Psoas muscle (tissue), 7 donors: ENCODE measurements at regions not wholly inside any gene's neighbourhood (a gene's known extent, or its start where the extent isn't known, plus 50 kb on each side); places are given as distances from the start of the nearest gene placed in this dataset.

ENCODE experiments used
- ATAC-seq, 4 donors: fragments of 200-7000 bp; cut with Tn5 transposase; one replicate each; pipeline ENCODE4 v1.9.1; 2020; ENCODE audit warnings: moderate library complexity in 3 of 4, mild to moderate bottlenecking in 2 of 4
- DNase-seq, 2 donors: peaks; one replicate each; pipeline ENCODE4 v3.0.0-alpha.2; 2020
- H3K27ac ChIP-seq: fragments of 200-600 bp; one replicate; pipeline ENCODE4 v1.8.0; 2022
- H3K27me3 ChIP-seq, 3 donors: fragments of 200-600 bp in 1 of 3; one replicate each; pipeline versions ENCODE4 v1.6.1 to v1.8.0; 2013 to 2022; ENCODE audit warnings: low read length in 2 of 3, mild to moderate bottlenecking in 2 of 3, moderate library complexity in 1 of 3; ENCODE audit not compliant: insufficient read depth in 3 of 3
- H3K36me3 ChIP-seq, 2 donors: fragments of 200-600 bp in 1 of 2; one replicate each; pipeline versions ENCODE4 v1.6.1 to v1.8.0; 2013 to 2022; ENCODE audit warnings: low read depth in 1 of 2, mild to moderate bottlenecking in 1 of 2, moderate library complexity in 1 of 2; ENCODE audit not compliant: insufficient read depth in 1 of 2
- H3K4me1 ChIP-seq: fragments of 200-600 bp; one replicate; pipeline ENCODE4 v1.8.0; 2022
- H3K4me3 ChIP-seq: fragments of 200-600 bp; one replicate; pipeline ENCODE4 v1.8.0; 2022; ENCODE audit warnings: mild to moderate bottlenecking
- H3K9me3 ChIP-seq: fragments of 200-600 bp; one replicate; pipeline ENCODE4 v1.8.0; 2022
- WGBS, 3 donors: extraction: QIAGEN DNeasy Blood & Tissue Kit; methylation state at CpG; one replicate each; pipeline versions ENCODE4 v1.1.6 to v1.1.7; 2013; 5-methylcytosine and 5-hydroxymethylcytosine counted together
- intact Hi-C, 2 donors: fragments of 100-400 bp; cut with DNase I; formaldehyde crosslinking; loops; one replicate each; pipeline versions ENCODE4 v1.11.0 to v1.14.2; 2022
- TF ChIP-seq, protein P1 (sequence below): fragments of 200-600 bp; IDR thresholded peaks from one replicate; pipeline ENCODE4 v1.8.0; 2022; ENCODE audit warnings: antibody characterized with exemption
- donor health status: healthy with polysubstance abuse.
- donor health status: DM: no; HTN: no; CAD: no; lungs with moderate emphysema.
- donor health status: Bipolar disorder and iron deficiency.
- donor health status: healthy.
- donor health status: DM: yes; HTN: yes; CAD: no.
- donor health status: DM: no; HTN: no; CAD: no.
- donor health status: DM: yes; HTN: yes; CAD: no.

DNA sequence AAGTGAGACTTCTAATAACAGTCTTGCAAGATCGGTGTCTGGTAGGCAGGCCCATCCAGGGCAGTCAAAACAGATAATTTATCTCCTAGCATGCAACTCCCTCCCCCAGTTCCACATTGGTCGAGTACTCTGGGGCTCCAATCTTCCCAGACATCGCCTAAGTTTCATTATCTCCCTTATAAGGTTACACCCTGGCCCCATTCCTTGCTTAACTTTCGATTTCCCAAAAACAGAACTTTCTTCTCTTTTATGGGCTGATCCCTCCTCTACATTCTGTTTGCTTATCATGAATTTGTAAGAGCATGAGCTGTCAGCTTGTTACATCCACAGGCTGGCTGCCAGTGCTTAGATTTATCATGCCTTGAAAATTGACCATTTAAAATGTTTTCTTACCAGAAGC, 471.3 kb downstream of the TECRL start:
- TF ChIP-seq, protein P1, sequence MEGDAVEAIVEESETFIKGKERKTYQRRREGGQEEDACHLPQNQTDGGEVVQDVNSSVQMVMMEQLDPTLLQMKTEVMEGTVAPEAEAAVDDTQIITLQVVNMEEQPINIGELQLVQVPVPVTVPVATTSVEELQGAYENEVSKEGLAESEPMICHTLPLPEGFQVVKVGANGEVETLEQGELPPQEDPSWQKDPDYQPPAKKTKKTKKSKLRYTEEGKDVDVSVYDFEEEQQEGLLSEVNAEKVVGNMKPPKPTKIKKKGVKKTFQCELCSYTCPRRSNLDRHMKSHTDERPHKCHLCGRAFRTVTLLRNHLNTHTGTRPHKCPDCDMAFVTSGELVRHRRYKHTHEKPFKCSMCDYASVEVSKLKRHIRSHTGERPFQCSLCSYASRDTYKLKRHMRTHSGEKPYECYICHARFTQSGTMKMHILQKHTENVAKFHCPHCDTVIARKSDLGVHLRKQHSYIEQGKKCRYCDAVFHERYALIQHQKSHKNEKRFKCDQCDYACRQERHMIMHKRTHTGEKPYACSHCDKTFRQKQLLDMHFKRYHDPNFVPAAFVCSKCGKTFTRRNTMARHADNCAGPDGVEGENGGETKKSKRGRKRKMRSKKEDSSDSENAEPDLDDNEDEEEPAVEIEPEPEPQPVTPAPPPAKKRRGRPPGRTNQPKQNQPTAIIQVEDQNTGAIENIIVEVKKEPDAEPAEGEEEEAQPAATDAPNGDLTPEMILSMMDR = no peak
- Histone ChIP-seq H3K27ac (no peak overlapping the region), H3K4me3 (no peak overlapping the region), H3K9me3 (no peaks in the 10 kb centered on the region), H3K36me3 (no peaks in the 10 kb centered on the region), H3K27me3 (no peaks in the 10 kb centered on the region), H3K4me1 (no peaks in the 10 kb centered on the region)
- WGBS, 3 donors = 43 to 52% (median 44%) methylated on average over 4 of the region's 4 CpGs
- ATAC-seq (no peak), DNase-seq (no peak)
- intact Hi-C loops = no loop called here

DNA sequence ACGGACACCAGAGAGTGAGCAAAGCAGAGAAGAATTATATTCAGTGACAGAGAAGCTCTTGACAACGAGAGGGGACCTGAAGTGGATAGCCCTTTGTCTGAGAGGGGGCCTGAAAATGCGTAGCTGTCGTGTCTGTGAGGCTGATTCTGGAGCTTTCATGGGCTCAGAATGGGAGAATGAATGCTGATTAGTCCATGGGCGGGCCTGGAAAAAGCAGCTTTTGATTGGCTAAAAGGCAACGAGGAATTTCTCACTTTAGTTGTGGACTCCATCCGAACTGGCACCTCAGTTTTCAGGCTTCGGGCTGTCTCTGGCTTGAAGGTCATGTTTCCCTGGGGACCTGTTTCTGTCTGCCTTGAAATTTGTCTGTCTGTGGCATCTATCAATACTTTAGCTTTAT, 487.1 kb downstream of the TECRL start:
- no peak overlapping the region for H3K27ac ChIP-seq
- no peak overlapping the region for H3K4me3 ChIP-seq
- WGBS, 3 donors = 60 to 68% (median 65%) methylated on average over 8 of the region's 8 CpGs
- no peaks in the 10 kb centered on the region for H3K4me1 ChIP-seq
- TF ChIP-seq, protein P1 = no peak
- ATAC-seq (no peak), DNase-seq (no peak)
- no peaks in the 10 kb centered on the region for H3K27me3 ChIP-seq
- no peaks in the 10 kb centered on the region for H3K36me3 ChIP-seq
- H3K9me3 ChIP-seq = no peaks in the 10 kb centered on the region
- intact Hi-C loops = no loop called here

DNA sequence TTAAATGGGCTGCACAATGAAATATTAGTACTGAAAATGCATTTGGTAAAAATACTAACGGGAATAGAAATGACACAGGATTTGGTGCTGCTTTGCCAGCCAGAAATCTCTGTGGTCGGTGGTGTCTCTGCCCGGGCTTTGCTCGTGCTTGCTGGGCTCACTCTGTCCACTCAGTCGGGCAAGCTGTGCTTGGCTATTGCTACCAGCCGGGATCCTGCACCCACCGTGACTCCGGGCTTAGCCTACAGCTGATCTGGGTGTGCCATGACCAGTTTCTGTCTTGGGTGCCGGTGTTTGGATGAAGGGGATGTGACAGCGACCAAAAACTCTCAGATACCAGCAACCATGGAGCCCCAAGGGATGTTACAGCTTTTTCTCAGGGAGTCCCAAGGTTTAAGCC, 487.7 kb downstream of the TECRL start:
- TF ChIP-seq, protein P1 = no peak
- intact Hi-C loops = no loop called here
- Histone ChIP-seq H3K36me3 (no peaks in the 10 kb centered on the region), H3K27me3 (no peaks in the 10 kb centered on the region), H3K9me3 (no peaks in the 10 kb centered on the region), H3K4me1 (no peaks in the 10 kb centered on the region), H3K27ac (no peak overlapping the region), H3K4me3 (no peak overlapping the region)
- DNase-seq (no peak), ATAC-seq (no peak)
- WGBS, 3 donors = 86 to 91% (median 89%) methylated on average over 10 of the region's 10 CpGs

DNA sequence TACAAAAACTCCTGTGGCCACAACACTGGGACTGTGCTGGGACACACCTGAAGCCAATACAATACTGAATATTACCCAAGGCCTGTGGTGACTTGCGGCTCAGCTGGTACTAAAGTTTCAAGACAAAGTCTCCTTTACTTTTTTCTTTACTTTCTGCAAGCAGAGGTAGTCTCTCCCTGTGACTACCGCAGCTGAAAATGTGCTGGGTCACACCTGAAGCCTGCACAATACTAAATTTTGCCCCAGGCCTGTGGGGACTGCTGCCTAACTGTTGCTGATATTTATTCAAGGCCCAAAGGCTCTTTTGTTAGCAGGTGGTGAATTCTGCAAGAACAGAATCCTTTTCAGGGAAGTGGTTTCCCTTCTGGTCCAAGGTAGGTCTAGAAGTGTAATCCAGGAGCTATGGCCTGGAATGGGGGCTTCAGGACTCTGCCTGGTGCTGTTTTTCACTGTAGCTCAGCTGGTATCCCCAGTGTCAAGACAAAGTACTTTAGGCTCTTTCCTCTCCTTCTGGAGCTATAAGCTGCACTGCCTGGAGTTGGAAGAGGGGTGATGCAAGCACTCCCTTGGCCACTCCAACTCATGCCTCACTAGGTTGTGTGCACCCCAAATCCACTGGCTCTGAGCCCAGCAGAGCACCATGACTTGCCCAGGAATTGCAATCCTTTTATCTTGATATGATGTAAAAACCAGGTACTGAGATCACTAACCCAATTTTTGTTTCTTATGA, 489.4 kb downstream of the TECRL start:
- Histone ChIP-seq H3K36me3 (no peaks in the 10 kb centered on the region), H3K9me3 (no peaks in the 10 kb centered on the region), H3K4me3 (no peak overlapping the region), H3K27ac (no peak overlapping the region), H3K4me1 (no peaks in the 10 kb centered on the region), H3K27me3 (no peaks in the 10 kb centered on the region)
- no peak for ATAC-seq
- 86 to 89% (median 88%) methylated on average over 2 of the region's 2 CpGs for WGBS, 3 donors
- TF ChIP-seq, protein P1 = no peak
- DNase-seq = no peak
- intact Hi-C loops = no loop called here

- WGBS, 3 donors = 69 to 73% (median 71%) methylated on average over 2 of the region's 2 CpGs
- intact Hi-C loops = no loop called here
- H3K4me3 ChIP-seq = no peak overlapping the region
- H3K9me3 ChIP-seq = no peaks in the 10 kb centered on the region
- TF ChIP-seq, protein P1 = no peak
- H3K27ac ChIP-seq = no peak overlapping the region
- no peaks in the 10 kb centered on the region for H3K36me3 ChIP-seq
- no peaks in the 10 kb centered on the region for H3K27me3 ChIP-seq
- no peak for DNase-seq
- no peak for ATAC-seq
- no peaks in the 10 kb centered on the region for H3K4me1 ChIP-seq
Observed at GRCh38 chr4:63906660-63907183, 502.5 kb downstream of the TECRL start.
